Stimulated activated memory B cell treated with anti-CD40 and anti-IgM and Interleukin-4, amounts not matched to agents 10 μg/mL and 1 μg/mL and 100 μg/mL, for 72 hours (primary cell): ENCODE measurements at regions not wholly inside any gene's neighbourhood (a gene's known extent, or its start where the extent isn't known, plus 50 kb on each side); places are given as distances from the start of the nearest gene placed in this dataset.

Experiments
- ATAC-seq: fragments of 150-1000 bp; cut with Tn5 transposase; 2 replicates; pipeline ENCODE4 v1.10.0; 2021
- H3K27ac Mint-ChIP-seq: one replicate; pipeline ENCODE4 v1.8.0; 2022; ENCODE audit warnings: mild to moderate bottlenecking, mixed read lengths
- H3K27me3 Mint-ChIP-seq: one replicate; pipeline ENCODE4 v1.8.0; 2022; ENCODE audit warnings: mixed read lengths
- H3K36me3 Mint-ChIP-seq: one replicate; pipeline ENCODE4 v1.8.0; 2022; ENCODE audit warnings: mixed read lengths
- H3K4me1 Mint-ChIP-seq: one replicate; pipeline ENCODE4 v1.8.0; 2022; ENCODE audit warnings: mixed read lengths
- H3K4me3 Mint-ChIP-seq: one replicate; pipeline ENCODE4 v1.8.0; 2022; ENCODE audit warnings: mild to moderate bottlenecking, moderate library complexity, mixed read lengths
- H3K9me3 Mint-ChIP-seq: one replicate; pipeline ENCODE4 v1.8.0; 2022; ENCODE audit warnings: mixed read lengths

GRCh38 chr7:19508124-19508523 lies 200.7 kb downstream of the POLR1F start:
- Mint-ChIP-seq H3K4me3 (no peak overlapping the region), H3K4me1 (no peaks in the 10 kb centered on the region), H3K27me3 (peaks cover 7% of the 10 kb centered on the region), H3K9me3 (no peaks in the 10 kb centered on the region), H3K36me3 (no peaks in the 10 kb centered on the region), H3K27ac (no peak overlapping the region)
- no peak for ATAC-seq

- no peaks in the 10 kb centered on the region for H3K36me3 Mint-ChIP-seq
- ATAC-seq = no peak
Observed at GRCh38 chr7:19491821-19492452, 216.9 kb downstream of the POLR1F start.

GRCh38 chr7:19491371-19491770 lies 217.5 kb downstream of the POLR1F start:
- no peaks in the 10 kb centered on the region for H3K36me3 Mint-ChIP-seq

More at GRCh38 chr7:19491821-19492452, 216.9 kb downstream of the POLR1F start:
- no peaks in the 10 kb centered on the region for H3K9me3 Mint-ChIP-seq
- no peaks in the 10 kb centered on the region for H3K4me1 Mint-ChIP-seq
- no peak overlapping the region for H3K4me3 Mint-ChIP-seq
- no peak overlapping the region for H3K27ac Mint-ChIP-seq
- H3K27me3 Mint-ChIP-seq = no peaks in the 10 kb centered on the region

GRCh38 chr7:19489162-19489820 lies 219.5 kb downstream of the POLR1F start:
- Mint-ChIP-seq H3K9me3 (no peaks in the 10 kb centered on the region), H3K36me3 (no peaks in the 10 kb centered on the region), H3K4me3 (no peak overlapping the region), H3K27ac (no peak overlapping the region), H3K27me3 (no peaks in the 10 kb centered on the region), H3K4me1 (no peaks in the 10 kb centered on the region)
- ATAC-seq = peak; percentile 35

More at GRCh38 chr7:19491371-19491770, 217.5 kb downstream of the POLR1F start:
- H3K4me3 Mint-ChIP-seq = no peak overlapping the region
- no peak overlapping the region for H3K27ac Mint-ChIP-seq
- H3K9me3 Mint-ChIP-seq = no peaks in the 10 kb centered on the region
- no peak for ATAC-seq
- no peaks in the 10 kb centered on the region for H3K4me1 Mint-ChIP-seq
- H3K27me3 Mint-ChIP-seq = no peaks in the 10 kb centered on the region

GRCh38 chr7:19488056-19488455 lies 220.8 kb downstream of the POLR1F start:
- Mint-ChIP-seq H3K27me3 (no peaks in the 10 kb centered on the region), H3K36me3 (no peaks in the 10 kb centered on the region), H3K4me1 (no peaks in the 10 kb centered on the region), H3K27ac (no peak overlapping the region), H3K4me3 (no peak overlapping the region), H3K9me3 (no peaks in the 10 kb centered on the region)
- peak; percentile 40 for ATAC-seq

- H3K9me3 Mint-ChIP-seq = peaks cover 2% of the 10 kb centered on the region
- no peaks in the 10 kb centered on the region for H3K36me3 Mint-ChIP-seq
- H3K4me3 Mint-ChIP-seq = no peak overlapping the region
- no peak overlapping the region for H3K27ac Mint-ChIP-seq
- ATAC-seq = no peak
- H3K4me1 Mint-ChIP-seq = no peaks in the 10 kb centered on the region
- no peaks in the 10 kb centered on the region for H3K27me3 Mint-ChIP-seq
Observed at GRCh38 chr7:19482628-19483027, 226.2 kb downstream of the POLR1F start.

GRCh38 chr7:19480383-19480782 lies 228.5 kb downstream of the POLR1F start:
- Mint-ChIP-seq H3K36me3 (no peaks in the 10 kb centered on the region), H3K27me3 (no peaks in the 10 kb centered on the region), H3K4me1 (no peaks in the 10 kb centered on the region), H3K4me3 (no peak overlapping the region), H3K27ac (no peak overlapping the region), H3K9me3 (peaks cover 2% of the 10 kb centered on the region)
- ATAC-seq = no peak

- Mint-ChIP-seq H3K4me1 (no peaks in the 10 kb centered on the region), H3K36me3 (no peaks in the 10 kb centered on the region), H3K27me3 (no peaks in the 10 kb centered on the region), H3K4me3 (no peak overlapping the region), H3K27ac (no peak overlapping the region), H3K9me3 (no peaks in the 10 kb centered on the region)
- ATAC-seq = no peak
Observed at GRCh38 chr7:19470031-19470430, 238.8 kb downstream of the POLR1F start.

GRCh38 chr7:19465861-19466260 lies 243.0 kb downstream of the POLR1F start:
- H3K27ac Mint-ChIP-seq = no peak overlapping the region
- no peak overlapping the region for H3K4me3 Mint-ChIP-seq
- H3K9me3 Mint-ChIP-seq = no peaks in the 10 kb centered on the region
- H3K27me3 Mint-ChIP-seq = no peaks in the 10 kb centered on the region
- no peak for ATAC-seq
- H3K36me3 Mint-ChIP-seq = no peaks in the 10 kb centered on the region
- no peaks in the 10 kb centered on the region for H3K4me1 Mint-ChIP-seq

GRCh38 chr7:19464751-19465150 lies 244.1 kb downstream of the POLR1F start:
- H3K27ac Mint-ChIP-seq = no peak overlapping the region
- H3K36me3 Mint-ChIP-seq = no peaks in the 10 kb centered on the region

GRCh38 chr7:19464241-19464640 lies 244.6 kb downstream of the POLR1F start:
- Mint-ChIP-seq H3K27ac (no peak overlapping the region), H3K4me3 (no peak overlapping the region), H3K36me3 (no peaks in the 10 kb centered on the region), H3K4me1 (no peaks in the 10 kb centered on the region), H3K27me3 (no peaks in the 10 kb centered on the region), H3K9me3 (no peaks in the 10 kb centered on the region)
- no peak for ATAC-seq

More at GRCh38 chr7:19464751-19465150, 244.1 kb downstream of the POLR1F start:
- ATAC-seq = no peak
- no peaks in the 10 kb centered on the region for H3K4me1 Mint-ChIP-seq
- H3K4me3 Mint-ChIP-seq = no peak overlapping the region
- H3K9me3 Mint-ChIP-seq = no peaks in the 10 kb centered on the region
- no peaks in the 10 kb centered on the region for H3K27me3 Mint-ChIP-seq

- Mint-ChIP-seq H3K4me1 (no peaks in the 10 kb centered on the region), H3K27ac (no peak overlapping the region), H3K27me3 (no peaks in the 10 kb centered on the region), H3K4me3 (no peak overlapping the region), H3K9me3 (no peaks in the 10 kb centered on the region), H3K36me3 (no peaks in the 10 kb centered on the region)
- peak; percentile 41 for ATAC-seq
Observed at GRCh38 chr7:19463581-19463980, 245.3 kb downstream of the POLR1F start.

- Mint-ChIP-seq H3K36me3 (no peaks in the 10 kb centered on the region), H3K4me3 (no peak overlapping the region), H3K27ac (no peak overlapping the region), H3K4me1 (no peaks in the 10 kb centered on the region), H3K9me3 (peaks cover 3% of the 10 kb centered on the region), H3K27me3 (peaks cover 8% of the 10 kb centered on the region)
- ATAC-seq = no peak
Observed at GRCh38 chr7:19455623-19456022, 253.2 kb downstream of the POLR1F start.

GRCh38 chr7:19448091-19448490 lies 260.7 kb downstream of the POLR1F start:
- no peak overlapping the region for H3K4me3 Mint-ChIP-seq
- ATAC-seq = no peak
- no peak overlapping the region for H3K27ac Mint-ChIP-seq
- H3K36me3 Mint-ChIP-seq = no peaks in the 10 kb centered on the region
- H3K4me1 Mint-ChIP-seq = no peaks in the 10 kb centered on the region
- H3K27me3 Mint-ChIP-seq = no peaks in the 10 kb centered on the region
- H3K9me3 Mint-ChIP-seq = no peaks in the 10 kb centered on the region

- Mint-ChIP-seq H3K4me3 (no peak overlapping the region), H3K9me3 (no peaks in the 10 kb centered on the region), H3K4me1 (no peaks in the 10 kb centered on the region), H3K27ac (no peak overlapping the region), H3K27me3 (no peaks in the 10 kb centered on the region), H3K36me3 (no peaks in the 10 kb centered on the region)
- ATAC-seq = peak; percentile 34
Observed at GRCh38 chr7:19442016-19442785, 266.6 kb downstream of the POLR1F start.

- no peaks in the 10 kb centered on the region for H3K9me3 Mint-ChIP-seq
- no peaks in the 10 kb centered on the region for H3K36me3 Mint-ChIP-seq
- ATAC-seq = no peak
- no peak overlapping the region for H3K27ac Mint-ChIP-seq
- H3K27me3 Mint-ChIP-seq = no peaks in the 10 kb centered on the region
- no peak overlapping the region for H3K4me3 Mint-ChIP-seq
- no peaks in the 10 kb centered on the region for H3K4me1 Mint-ChIP-seq
Observed at GRCh38 chr7:19439517-19439916, 269.3 kb downstream of the POLR1F start.
